ENCODE measurements at regions not wholly inside any gene's neighbourhood (a gene's known extent, or its start where the extent isn't known, plus 50 kb on each side); places are given as distances from the start of the nearest gene placed in this dataset.

GRCh38 chr15:93178371-93178770, 89.4 kb upstream of the RGMA start:
- DNase-seq, result no peak

GRCh38 chr15:93176065-93176464, 87.1 kb upstream of the RGMA start:
- no peak for DNase-seq

GRCh38 chr15:93174836-93175235, 85.8 kb upstream of the RGMA start:
- DNase-seq, result no peak

DNA sequence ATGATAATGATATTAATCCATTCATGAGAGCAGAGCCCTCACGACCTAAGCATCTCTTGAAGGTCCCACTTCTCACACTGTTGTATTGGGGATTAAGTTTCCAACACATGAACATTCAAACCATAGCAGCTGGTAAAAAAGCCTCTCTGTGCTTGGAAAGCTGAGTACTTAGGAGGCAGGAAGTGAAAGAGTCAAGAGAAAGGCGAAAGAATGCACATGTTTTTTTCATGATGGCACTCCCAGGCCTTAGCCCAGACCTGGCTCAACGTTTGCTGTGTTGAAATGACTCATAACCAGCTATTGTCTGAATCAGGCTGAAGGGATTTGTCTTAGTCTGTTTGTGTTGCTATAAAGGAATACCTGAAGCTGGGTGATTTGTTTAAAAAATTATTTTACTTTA, 84.4 kb upstream of the RGMA start:
- DNase-seq, result no peak

- DNase-seq, result no peak
These were observed 82.5 kb upstream of the RGMA start for GRCh38 chr15:93171476-93171875.

DNA sequence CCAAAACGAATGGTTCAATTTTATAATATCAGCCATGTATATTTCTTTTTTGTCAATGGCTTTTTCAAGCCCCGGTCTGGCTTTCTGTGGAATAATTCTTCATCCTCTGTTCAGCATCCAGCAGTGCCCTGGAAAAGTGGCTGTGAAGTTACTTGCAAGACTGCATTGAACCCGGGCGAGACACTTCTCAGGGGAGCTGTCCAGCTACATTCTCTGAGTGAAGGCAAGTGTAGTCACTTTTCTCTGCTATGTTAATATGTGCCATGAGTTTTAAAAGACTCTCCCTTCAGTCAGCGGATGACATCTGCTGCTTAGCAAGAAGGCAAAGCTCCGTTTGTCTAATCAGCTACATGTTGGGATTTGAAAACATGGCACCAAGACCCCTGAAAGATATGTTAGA, 81.3 kb upstream of the RGMA start:
- no peak for DNase-seq

DNA sequence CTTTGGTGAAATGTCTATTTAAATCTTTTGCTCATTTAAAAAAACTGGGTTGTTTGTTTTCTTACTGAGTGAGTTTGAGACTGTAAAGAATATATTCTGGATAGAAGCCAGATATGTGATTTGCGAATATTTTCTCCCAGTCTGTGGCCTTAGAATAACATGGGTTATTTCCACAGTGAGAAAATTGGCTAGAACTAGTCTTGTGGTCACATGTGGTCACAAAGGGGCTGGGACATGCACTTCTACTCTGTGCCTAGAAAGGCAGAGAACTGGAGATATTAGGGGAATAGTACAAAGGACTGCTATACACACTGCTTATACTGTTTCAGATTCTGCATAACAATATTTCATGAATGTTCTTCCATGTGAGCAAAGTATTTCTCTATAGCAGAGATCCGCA, 79.9 kb upstream of the RGMA start:
- no peak for DNase-seq

- DNase-seq, result no peak
These were observed 78.3 kb upstream of the RGMA start for GRCh38 chr15:93167291-93167690.

- no peak for DNase-seq
These were observed 77.7 kb upstream of the RGMA start for GRCh38 chr15:93166675-93167074.

DNA sequence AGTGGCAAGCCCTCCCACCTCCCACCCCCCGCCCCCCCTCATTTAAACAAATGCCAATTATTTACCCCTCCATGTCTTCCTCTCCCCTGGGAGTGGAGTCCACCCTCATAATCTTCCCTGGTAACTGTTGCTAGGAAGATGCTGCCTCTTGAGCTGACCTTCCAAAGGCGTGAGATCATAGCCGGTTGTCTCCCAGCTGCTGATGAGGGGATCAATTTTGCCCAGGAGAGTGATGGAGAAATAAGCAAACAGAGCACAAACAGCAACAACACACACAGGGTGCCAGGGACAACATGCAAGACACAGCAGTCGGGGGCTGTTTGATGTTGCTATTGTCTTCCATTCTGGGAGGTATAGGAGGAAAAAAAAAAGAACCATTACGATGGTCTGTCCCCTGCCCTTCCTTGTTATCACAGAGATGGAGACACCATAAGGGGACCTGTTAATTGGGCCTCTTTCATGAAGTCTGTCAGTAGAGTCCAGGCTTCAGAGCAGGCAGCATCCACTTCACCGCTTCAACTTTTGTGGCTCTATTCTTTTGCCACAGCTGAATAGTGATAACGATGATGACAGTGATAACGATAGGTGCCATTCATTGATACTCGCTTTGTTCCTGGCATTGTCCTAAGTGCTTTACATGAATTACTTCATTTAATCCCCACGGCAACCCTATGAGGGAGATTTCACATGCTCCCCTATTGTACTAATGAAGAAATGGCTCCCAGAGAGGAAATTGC, 76.9 kb upstream of the RGMA start:
- no peak for DNase-seq

DNA sequence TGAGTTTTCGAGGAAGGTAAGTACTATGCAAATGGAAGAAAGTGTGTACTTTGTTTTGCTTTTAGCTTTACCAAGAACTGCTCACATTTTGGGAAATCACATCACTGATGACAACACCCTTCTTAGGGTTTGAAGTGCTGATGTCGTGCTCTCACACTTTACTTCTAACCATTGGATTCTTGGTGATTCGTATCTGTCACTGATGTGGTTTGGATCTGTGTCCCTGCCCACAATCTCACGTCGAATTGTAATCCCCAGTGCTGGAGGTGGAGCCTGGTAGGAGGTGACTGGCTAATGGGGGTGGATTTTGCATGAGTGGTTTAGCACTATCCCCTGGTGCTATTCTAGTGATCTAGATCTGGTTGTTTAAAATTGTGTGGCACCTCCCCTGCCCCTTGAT, 75.4 kb upstream of the RGMA start:
- DNase-seq, result no peak

GRCh38 chr15:93162560-93162959, 73.5 kb upstream of the RGMA start:
- no peak for DNase-seq

DNA sequence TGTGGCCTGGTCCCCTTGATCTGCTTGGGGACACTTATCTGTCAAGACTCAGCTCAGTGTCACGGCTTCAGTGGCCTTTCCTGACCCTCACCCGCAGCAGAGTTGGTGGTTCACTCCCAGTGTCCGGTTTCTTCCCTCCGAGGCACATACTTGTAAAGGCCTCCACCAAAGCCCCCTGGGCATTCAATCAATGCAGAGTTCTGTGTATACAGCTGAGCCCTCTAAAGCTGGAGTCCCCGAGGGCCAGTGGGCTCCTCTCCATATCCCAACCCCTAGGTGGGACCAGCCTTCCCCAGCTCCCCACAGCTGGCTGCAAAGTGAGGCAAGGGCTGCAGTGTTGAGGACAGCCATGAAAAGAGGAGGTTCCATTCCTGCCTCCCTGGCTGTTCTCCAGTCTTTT, 70.9 kb upstream of the RGMA start:
- DNase-seq, result no peak

DNA sequence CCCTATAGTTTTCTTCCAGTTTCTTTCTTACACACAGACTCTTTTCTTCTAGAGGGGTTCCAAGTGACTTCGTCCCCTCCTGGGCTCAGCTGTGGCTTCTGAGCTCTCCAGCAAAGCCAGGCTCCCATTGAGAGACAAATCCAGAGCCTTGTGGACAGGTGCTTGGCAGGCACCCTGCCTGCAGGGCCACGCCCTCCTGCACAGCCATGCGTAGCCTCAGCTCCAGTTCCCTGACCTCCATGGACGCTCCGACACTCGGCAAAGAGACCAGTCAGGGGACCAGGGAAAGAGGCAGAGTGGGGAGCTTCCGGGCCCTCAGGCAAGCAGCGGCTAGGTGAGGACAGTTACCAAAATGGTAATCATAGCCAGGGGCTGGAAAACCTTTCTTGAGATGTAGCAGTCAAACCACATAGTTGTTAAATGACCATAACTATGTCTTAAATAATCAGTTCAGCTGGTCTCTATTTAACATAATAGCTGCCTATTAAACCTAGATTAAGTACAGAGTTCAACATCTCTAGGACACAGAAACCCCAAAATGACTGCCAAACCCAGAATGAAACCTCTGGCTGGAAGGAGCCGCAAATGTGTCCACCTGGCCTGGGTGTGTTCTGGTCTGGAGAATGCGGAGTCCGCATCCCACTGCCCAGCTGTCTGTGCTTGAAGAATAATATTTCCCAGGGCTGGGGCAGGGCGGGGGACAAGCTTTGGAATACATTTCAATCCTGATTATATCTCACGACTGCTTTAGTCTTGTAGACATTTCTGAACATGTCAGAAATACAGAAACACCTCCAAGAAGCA, 69.3 kb upstream of the RGMA start:
- no peak for DNase-seq

DNA sequence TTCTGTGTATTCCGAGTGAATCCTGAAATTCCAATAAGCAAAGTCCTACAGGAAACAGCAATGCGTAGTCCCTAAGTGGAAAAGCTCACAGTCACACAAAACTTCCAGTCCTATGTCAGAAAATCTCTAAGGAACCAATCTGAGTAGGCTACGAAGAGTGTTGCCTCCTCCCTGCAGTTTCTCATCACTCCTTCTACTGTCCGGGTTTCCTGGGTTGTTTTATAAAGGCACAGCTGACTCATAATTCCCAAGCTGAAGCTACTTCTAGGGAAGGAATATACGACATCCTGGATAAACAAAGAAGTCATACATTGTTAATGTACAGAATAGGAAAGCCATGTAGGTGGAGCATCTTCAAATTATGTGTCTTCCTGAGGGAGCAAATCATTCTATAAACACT, 65.7 kb upstream of the RGMA start:
- DNase-seq, result no peak

DNA sequence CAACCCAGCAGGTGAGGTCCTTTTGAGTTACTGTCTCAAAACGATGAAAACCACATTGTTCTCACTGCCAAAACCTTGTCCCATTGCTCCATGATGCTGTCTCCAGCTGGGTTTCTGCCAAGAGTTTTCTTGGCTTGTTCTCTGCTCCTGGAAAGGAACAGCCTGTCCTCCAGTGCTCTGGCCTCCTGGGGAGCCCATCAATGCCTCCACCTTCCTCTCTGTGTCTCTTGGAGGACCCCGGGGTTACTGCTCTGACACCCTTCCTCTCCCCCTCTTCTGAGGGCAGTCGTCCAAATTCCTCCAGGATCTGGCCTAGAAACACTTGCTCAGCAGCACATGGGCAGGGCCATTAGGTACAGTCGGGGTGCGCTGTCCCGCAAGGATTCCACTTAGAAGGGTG, 63.9 kb upstream of the RGMA start:
- no peak for DNase-seq

DNA sequence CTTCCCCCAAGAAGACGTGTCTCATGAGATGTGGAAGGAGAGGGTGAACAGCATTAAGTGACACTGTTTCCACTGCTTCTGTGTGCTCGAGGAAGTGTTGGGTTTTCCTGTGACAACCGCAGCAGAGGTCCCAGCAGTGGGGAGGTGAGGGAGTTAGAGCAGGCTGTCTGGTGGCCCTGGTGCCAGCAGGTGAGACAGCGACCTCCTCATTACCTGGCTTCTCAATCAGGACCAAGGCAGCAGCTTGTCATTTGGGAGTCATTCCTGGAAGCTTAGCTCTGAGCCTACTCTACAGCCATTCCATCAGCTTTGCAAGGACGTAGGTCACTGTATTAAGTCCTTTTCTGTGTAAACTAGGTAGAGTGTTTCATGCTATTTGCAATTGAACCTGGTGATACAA, 63.3 kb upstream of the RGMA start:
- DNase-seq, result no peak

DNA sequence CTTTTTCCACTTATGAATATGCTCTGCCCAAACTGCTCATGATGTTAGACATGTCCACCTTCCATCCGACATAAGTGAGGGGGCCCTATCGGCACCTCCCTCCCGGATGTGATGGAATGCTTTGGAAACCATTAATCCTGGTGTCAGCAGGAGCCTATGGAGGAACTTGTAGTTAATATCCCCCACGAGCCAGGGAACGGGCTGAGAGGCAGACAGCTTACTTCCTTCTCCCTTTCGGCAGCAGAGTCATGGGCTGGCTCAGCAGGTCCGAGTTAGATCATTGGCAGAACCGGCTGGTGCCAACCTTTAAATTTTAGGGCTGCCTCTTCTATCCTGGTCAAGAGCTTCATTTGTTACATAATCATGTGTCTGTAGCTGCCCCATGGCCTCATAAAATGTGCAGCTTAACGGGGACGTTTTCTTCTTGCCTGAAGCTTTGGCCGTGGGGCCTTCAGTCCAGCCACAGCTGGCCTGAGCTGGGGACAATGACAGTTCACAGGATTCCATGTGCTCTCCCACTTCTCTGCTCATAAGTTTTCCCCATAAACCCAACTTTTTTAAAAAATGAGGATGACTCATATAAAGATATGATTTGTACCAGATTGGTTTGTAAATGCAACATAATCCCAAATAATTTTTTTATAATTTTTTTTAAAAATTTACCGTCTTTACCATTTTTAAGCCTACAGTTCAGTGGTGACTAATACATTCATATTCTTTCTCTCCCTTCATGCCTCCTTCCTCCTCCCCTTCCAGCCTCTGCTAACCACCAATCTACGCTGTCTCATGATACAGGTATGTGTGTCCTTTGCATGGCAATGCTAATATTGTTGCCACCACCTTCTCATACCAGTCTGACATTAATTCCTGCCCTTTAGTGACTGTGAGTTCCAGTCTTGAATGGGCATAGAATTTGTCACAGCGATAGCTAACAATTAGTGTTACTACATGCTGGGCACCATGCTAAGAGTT, 62.2 kb upstream of the RGMA start:
- DNase-seq, result no peak

- no peak for DNase-seq
These were observed 57.6 kb upstream of the RGMA start for GRCh38 chr15:93146601-93147000.

DNA sequence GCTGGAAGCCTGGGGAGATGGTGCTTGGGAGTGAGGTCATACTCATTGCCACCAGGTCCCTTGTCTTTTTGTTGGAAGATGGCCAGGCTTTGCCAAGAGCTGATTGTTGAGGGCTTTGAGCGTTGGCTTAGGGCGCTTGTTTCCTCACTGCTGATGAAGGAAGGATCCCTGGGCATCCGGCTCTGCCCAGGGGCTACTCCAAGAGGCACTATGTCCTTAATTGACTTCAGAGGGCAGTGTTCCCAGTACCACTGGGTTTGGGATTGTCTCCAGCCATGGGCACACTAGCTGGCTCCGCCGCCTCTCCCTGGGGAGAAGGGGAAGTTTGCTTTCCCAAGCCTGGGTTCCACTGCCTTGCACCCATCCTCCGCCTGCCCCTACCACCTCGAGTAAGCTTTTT, 57.2 kb upstream of the RGMA start:
- no peak for DNase-seq

GRCh38 chr15:93144463-93145236, 55.6 kb upstream of the RGMA start:
- no peak for DNase-seq

DNA sequence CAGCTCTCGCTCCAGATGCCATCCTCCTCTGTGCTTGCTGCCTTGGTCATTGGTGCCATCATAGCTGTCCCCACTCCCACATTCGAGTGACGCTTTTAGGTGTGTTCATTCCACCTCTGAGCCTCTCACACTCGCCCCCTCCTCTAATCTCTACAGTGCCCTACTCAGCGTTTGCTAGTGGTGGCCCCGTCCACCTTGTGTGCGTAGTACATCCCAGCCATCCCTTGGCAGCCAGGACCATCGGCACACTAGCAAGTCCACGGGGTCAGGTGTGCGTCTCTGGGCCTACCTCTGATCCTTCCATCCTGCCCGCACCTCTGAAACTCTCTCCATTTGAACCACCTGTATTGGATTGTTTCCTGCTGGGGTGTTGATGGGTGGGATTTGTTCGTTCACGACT, 54.2 kb upstream of the RGMA start:
- no peak for DNase-seq

GRCh38 chr15:93141371-93141794, 52.4 kb upstream of the RGMA start:
- DNase-seq, result peak; percentile 1

Measured in activated T-cell treated with anti-CD3 and anti-CD28 coated beads for 4 hours (primary cell).